Brain microvascular endothelial cell (primary cell): ENCODE measurements at regions not wholly inside any gene's neighbourhood (a gene's known extent, or its start where the extent isn't known, plus 50 kb on each side); places are given as distances from the start of the nearest gene placed in this dataset.

ENCODE experiments used
- DNase-seq: peaks from one replicate; pipeline ENCODE4 v3.0.0-alpha.2; 2020
- H3K27ac ChIP-seq: fragments of 250-450 bp; sonication (Bioruptor Pico); 2 replicates; pipeline ENCODE4 v1.5.1; 2020; ENCODE audit warnings: mild to moderate bottlenecking, moderate library complexity
- H3K27me3 ChIP-seq: fragments of 250-450 bp; sonication (Bioruptor Pico); replicated peaks from 2 replicates; pipeline ENCODE4 v1.5.1; 2020; ENCODE audit warnings: mild to moderate bottlenecking
- H3K36me3 ChIP-seq: fragments of 250-450 bp; sonication (Bioruptor Pico); replicated peaks from 2 replicates; pipeline ENCODE4 v1.5.1; 2020; ENCODE audit warnings: mild to moderate bottlenecking
- H3K4me3 ChIP-seq: 2 replicates; pipeline ENCODE4 v1.5.1; 2011; ENCODE audit warnings: low read depth, mild to moderate bottlenecking, control low read depth, low read length, moderate library complexity
- CTCF ChIP-seq: IDR thresholded peaks from 2 replicates; pipeline ENCODE4 v1.5.1; 2011; ENCODE audit warnings: low read depth, mild to moderate bottlenecking, moderate library complexity, low read length, control low read depth, inconsistent platforms; ENCODE audit errors: missing control alignments
- in situ Hi-C: cut with HindIII; loops from 2 replicates; pipeline ENCODE4 v1.10.0; 2017; ENCODE audit warnings: low sequenced_read_pairs, low pct_ligation_motif_present

GRCh38 chrX:68909945-68910344, 81.1 kb downstream of the EFNB1 start:
- no peak for DNase-seq
- in situ Hi-C loops: no loop called here
- no peaks in the 10 kb centered on the region for H3K27me3 ChIP-seq
- no peak overlapping the region for H3K4me3 ChIP-seq
- no peak overlapping the region for H3K27ac ChIP-seq
- TF ChIP-seq CTCF: no peak
- H3K36me3 ChIP-seq: no peaks in the 10 kb centered on the region

GRCh38 chrX:68908071-68908470, 79.2 kb downstream of the EFNB1 start:
- no peak for DNase-seq
- Histone ChIP-seq H3K4me3 (no peak overlapping the region), H3K36me3 (no peaks in the 10 kb centered on the region), H3K27me3 (no peaks in the 10 kb centered on the region), H3K27ac (no peak overlapping the region)
- no peak for TF ChIP-seq CTCF
- in situ Hi-C loops: no loop called here

GRCh38 chrX:68902706-68903504, 74.1 kb downstream of the EFNB1 start:
- no peak overlapping the region for H3K27ac ChIP-seq

GRCh38 chrX:68901519-68901918, 72.7 kb downstream of the EFNB1 start:
- Histone ChIP-seq H3K27me3 (no peaks in the 10 kb centered on the region), H3K36me3 (no peaks in the 10 kb centered on the region), H3K4me3 (no peak overlapping the region), H3K27ac (no peak overlapping the region)
- in situ Hi-C loops: no loop called here
- DNase-seq: no peak
- TF ChIP-seq CTCF: no peak

More at GRCh38 chrX:68902706-68903504, 74.1 kb downstream of the EFNB1 start:
- no peaks in the 10 kb centered on the region for H3K27me3 ChIP-seq
- no peak for DNase-seq
- H3K4me3 ChIP-seq: no peak overlapping the region
- in situ Hi-C loops: no loop called here
- no peak for TF ChIP-seq CTCF
- H3K36me3 ChIP-seq: no peaks in the 10 kb centered on the region

GRCh38 chrX:68898598-68898997, 69.8 kb downstream of the EFNB1 start:
- H3K36me3 ChIP-seq: no peaks in the 10 kb centered on the region
- in situ Hi-C loops: no loop called here
- no peak for DNase-seq
- H3K4me3 ChIP-seq: no peak overlapping the region
- no peaks in the 10 kb centered on the region for H3K27me3 ChIP-seq
- no peak overlapping the region for H3K27ac ChIP-seq
- no peak for TF ChIP-seq CTCF
